ENCODE measurements at regions not wholly inside any gene's neighbourhood (a gene's known extent, or its start where the extent isn't known, plus 50 kb on each side); places are given as distances from the start of the nearest gene placed in this dataset.

DNA sequence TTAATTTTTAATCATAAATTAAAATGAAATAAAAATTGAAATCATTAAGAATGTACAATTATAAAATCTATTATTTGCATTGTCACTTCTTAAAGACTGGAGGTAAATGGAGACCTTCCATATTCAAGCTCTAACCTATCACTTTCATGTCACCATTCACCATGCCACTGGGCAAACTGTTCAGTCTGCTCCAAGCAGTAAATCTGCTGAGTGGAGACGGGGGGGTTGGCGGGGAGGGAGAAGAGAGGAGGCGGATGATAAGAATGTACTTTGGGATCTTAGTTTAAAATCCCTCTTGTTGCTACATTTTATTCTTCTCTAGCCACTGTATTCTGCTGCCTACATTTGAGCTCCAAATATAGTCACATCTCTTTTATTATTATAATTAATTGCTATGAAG is 365.9 kb upstream of the NFIA start:
- Histone ChIP-seq H3K4me1 (ENCODE audit: insufficient read depth, low read length) (no peaks in the 10 kb centered on the region), H3K14ac (ENCODE audit: insufficient read depth, low read length) (no peak overlapping the region), H2BK20ac (ENCODE audit: low read depth, low read length, poor library complexity, severe bottlenecking) (no peak overlapping the region), H3K4ac (ENCODE audit: low read depth, low read length) (no peak overlapping the region), H3K79me1 (ENCODE audit: insufficient read depth, low read depth, low read length, poor library complexity, severe bottlenecking) (no peaks in the 10 kb centered on the region), H4K91ac (ENCODE audit: insufficient read length, low read depth, low read length) (no peak overlapping the region), H2BK120ac (ENCODE audit: low read depth, low read length, poor library complexity, severe bottlenecking) (no peak overlapping the region), H4K20me1 (ENCODE audit: control insufficient read depth, insufficient read depth, insufficient read length) (no peaks in the 10 kb centered on the region), H3K18ac (ENCODE audit: insufficient read length, low read depth, low read length) (no peak overlapping the region), H2AK5ac (ENCODE audit: insufficient read length, low read length) (no peak overlapping the region), H2BK12ac (ENCODE audit: insufficient read length, low read depth, low read length) (no peak overlapping the region), H3K9ac (ENCODE audit: extremely low read depth, insufficient read length, low read length) (no peak overlapping the region), H3K9me3 (ENCODE audit: control insufficient read depth, low read depth, low read length) (no peaks in the 10 kb centered on the region), H2AFZ (ENCODE audit: low read length) (no peak overlapping the region), H2BK15ac (ENCODE audit: low read depth, low read length) (no peak overlapping the region), H4K5ac (ENCODE audit: insufficient read length, low read depth, low read length) (no peak overlapping the region), H3T11ph (ENCODE audit: low read length) (no peak overlapping the region), H3K56ac (ENCODE audit: insufficient read length, low read depth, low read length) (no peak overlapping the region), H3K79me2 (ENCODE audit: insufficient read depth, low read length) (no peaks in the 10 kb centered on the region), H3K27me3 (ENCODE audit: insufficient read depth, low read length) (no peaks in the 10 kb centered on the region), H3K27ac (ENCODE audit: insufficient read length, low read depth, low read length) (no peak overlapping the region), H3K23me2 (ENCODE audit: insufficient read length, low read depth, low read length, poor library complexity, severe bottlenecking) (no peaks in the 10 kb centered on the region), H3K23ac (ENCODE audit: insufficient read length, low read depth, low read length) (no peak overlapping the region), H4K8ac (replicated peaks; ENCODE audit: insufficient read length, low read depth, low read length) (no peak overlapping the region), H3K4me2 (ENCODE audit: insufficient read depth, insufficient read length, low read length) (no peak overlapping the region), H2BK5ac (ENCODE audit: insufficient read length, low read length) (no peak overlapping the region)
- no CpG with 5 or more reads among the region's 3 CpGs for WGBS (ENCODE audit: extremely low coverage, insufficient read length, low lambda C conversion rate)
- Mint-ChIP-seq H3K9me3 (no peaks in the 10 kb centered on the region; a peak in 1 of 5 replicates), H3K4me1 (no peaks in the 10 kb centered on the region), H3K27ac (no peak overlapping the region), H3K4me3 (no peak overlapping the region), H3K27me3 (ENCODE audit: low read depth) (no peaks in the 10 kb centered on the region), H3K36me3 (ENCODE audit: insufficient read depth in 1 of 3, low read depth in 3 of 3) (no peaks in the 10 kb centered on the region)
- no peak for DNase-seq
- TF ChIP-seq, protein P1, sequence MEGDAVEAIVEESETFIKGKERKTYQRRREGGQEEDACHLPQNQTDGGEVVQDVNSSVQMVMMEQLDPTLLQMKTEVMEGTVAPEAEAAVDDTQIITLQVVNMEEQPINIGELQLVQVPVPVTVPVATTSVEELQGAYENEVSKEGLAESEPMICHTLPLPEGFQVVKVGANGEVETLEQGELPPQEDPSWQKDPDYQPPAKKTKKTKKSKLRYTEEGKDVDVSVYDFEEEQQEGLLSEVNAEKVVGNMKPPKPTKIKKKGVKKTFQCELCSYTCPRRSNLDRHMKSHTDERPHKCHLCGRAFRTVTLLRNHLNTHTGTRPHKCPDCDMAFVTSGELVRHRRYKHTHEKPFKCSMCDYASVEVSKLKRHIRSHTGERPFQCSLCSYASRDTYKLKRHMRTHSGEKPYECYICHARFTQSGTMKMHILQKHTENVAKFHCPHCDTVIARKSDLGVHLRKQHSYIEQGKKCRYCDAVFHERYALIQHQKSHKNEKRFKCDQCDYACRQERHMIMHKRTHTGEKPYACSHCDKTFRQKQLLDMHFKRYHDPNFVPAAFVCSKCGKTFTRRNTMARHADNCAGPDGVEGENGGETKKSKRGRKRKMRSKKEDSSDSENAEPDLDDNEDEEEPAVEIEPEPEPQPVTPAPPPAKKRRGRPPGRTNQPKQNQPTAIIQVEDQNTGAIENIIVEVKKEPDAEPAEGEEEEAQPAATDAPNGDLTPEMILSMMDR (conservative IDR thresholded peaks at IDR 0.05), result no peak
